ENCODE measurements at regions not wholly inside any gene's neighbourhood (a gene's known extent, or its start where the extent isn't known, plus 50 kb on each side); places are given as distances from the start of the nearest gene placed in this dataset.

DNA sequence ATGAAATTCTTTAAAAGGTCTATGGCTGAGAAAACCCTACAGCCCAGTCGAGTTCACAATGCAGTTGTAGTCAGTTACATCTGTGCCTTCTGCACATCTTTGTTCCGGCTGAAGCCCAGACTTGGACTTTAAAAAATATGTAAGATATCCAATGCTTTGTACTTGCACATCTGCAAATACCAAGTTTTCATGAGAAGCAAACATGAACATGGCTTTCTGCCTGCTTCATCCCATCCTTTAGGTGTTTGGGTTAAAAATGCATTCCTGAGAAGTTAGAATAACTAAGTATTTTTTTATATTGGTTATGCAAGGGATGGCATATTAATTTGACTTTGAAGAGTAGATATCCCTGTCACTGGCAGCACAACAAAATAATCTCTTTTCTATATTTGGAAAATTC lies 528.4 kb downstream of the METTL15 start:
- ChIA-PET POLR2A (no interaction called here), CTCF (no interaction called here)
- intact Hi-C loops (cut with DNase I, micrococcal nuclease): no loop called here
- H3K36me3 Mint-ChIP-seq (ENCODE audit: low read depth): no peaks in the 10 kb centered on the region
- no peak for ATAC-seq
- no peaks in the 10 kb centered on the region for H3K9me3 Mint-ChIP-seq (ENCODE audit: low read depth)
- H3K4me1 Mint-ChIP-seq: no peaks in the 10 kb centered on the region
- no peak overlapping the region for H3K27ac Mint-ChIP-seq
- H3K4me3 Mint-ChIP-seq: no peak overlapping the region
- DNase-seq: no peak
- no peaks in the 10 kb centered on the region for H3K27me3 Mint-ChIP-seq

GRCh38 chr11:28636033-28636432 lies 527.8 kb downstream of the METTL15 start:
- Mint-ChIP-seq H3K4me1 (no peaks in the 10 kb centered on the region), H3K36me3 (ENCODE audit: low read depth) (no peaks in the 10 kb centered on the region), H3K27ac (no peak overlapping the region), H3K27me3 (no peaks in the 10 kb centered on the region), H3K9me3 (ENCODE audit: low read depth) (no peaks in the 10 kb centered on the region), H3K4me3 (no peak overlapping the region)
- no peak for ATAC-seq
- ChIA-PET CTCF (no interaction called here), POLR2A (no interaction called here)
- DNase-seq: no peak
- intact Hi-C loops (cut with DNase I, micrococcal nuclease): no loop called here

DNA sequence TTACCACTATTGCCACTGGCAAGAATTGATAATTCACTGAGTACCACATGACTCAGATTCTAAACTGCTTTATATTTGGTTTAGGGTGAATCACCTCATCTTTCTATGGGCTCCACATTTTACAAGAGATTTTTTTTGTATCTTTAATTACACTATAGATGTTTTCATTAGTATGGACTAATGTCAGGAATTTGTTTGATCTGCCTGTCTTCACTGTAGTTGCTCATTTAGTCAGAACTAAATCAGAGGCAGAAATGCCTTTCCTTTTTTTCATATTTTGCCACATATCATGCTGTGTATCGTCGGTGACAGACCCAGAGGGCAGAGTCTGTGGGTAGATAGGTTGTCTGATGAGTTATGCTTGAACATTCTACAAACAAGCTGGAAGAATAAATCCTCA lies 524.1 kb downstream of the METTL15 start:
- DNase-seq (no peak), ATAC-seq (no peak)
- Mint-ChIP-seq H3K9me3 (ENCODE audit: low read depth) (no peaks in the 10 kb centered on the region), H3K27ac (no peak overlapping the region), H3K36me3 (ENCODE audit: low read depth) (no peaks in the 10 kb centered on the region), H3K4me1 (no peaks in the 10 kb centered on the region), H3K27me3 (no peaks in the 10 kb centered on the region), H3K4me3 (no peak overlapping the region)
- ChIA-PET POLR2A (no interaction called here), CTCF (no interaction called here)
- intact Hi-C loops (cut with DNase I, micrococcal nuclease): no loop called here

GRCh38 chr11:28631148-28631547 lies 523.0 kb downstream of the METTL15 start:
- Mint-ChIP-seq H3K9me3 (ENCODE audit: low read depth) (no peaks in the 10 kb centered on the region), H3K27me3 (no peaks in the 10 kb centered on the region), H3K4me1 (no peaks in the 10 kb centered on the region), H3K27ac (no peak overlapping the region), H3K36me3 (ENCODE audit: low read depth) (no peaks in the 10 kb centered on the region), H3K4me3 (no peak overlapping the region)
- ATAC-seq: no peak
- intact Hi-C loops (cut with DNase I, micrococcal nuclease): no loop called here
- CTCF ChIA-PET: no interaction called here
- POLR2A ChIA-PET: no interaction called here
- DNase-seq: no peak

GRCh38 chr11:28629235-28629634 lies 521.0 kb downstream of the METTL15 start:
- no peak for DNase-seq
- intact Hi-C loops (cut with DNase I, micrococcal nuclease): no loop called here
- ChIA-PET CTCF (no interaction called here), POLR2A (no interaction called here)
- Mint-ChIP-seq H3K27ac (no peak overlapping the region), H3K36me3 (ENCODE audit: low read depth) (no peaks in the 10 kb centered on the region), H3K4me1 (no peaks in the 10 kb centered on the region), H3K9me3 (ENCODE audit: low read depth) (peaks cover 4% of the 10 kb centered on the region), H3K27me3 (no peaks in the 10 kb centered on the region), H3K4me3 (no peak overlapping the region)
- no peak for ATAC-seq

GRCh38 chr11:28628412-28628811 lies 520.2 kb downstream of the METTL15 start:
- Mint-ChIP-seq H3K27ac (no peak overlapping the region), H3K4me3 (no peak overlapping the region), H3K36me3 (ENCODE audit: low read depth) (no peaks in the 10 kb centered on the region), H3K9me3 (ENCODE audit: low read depth) (peaks cover 4% of the 10 kb centered on the region), H3K4me1 (no peaks in the 10 kb centered on the region), H3K27me3 (no peaks in the 10 kb centered on the region)
- ChIA-PET CTCF (no interaction called here), POLR2A (no interaction called here)
- intact Hi-C loops (cut with DNase I, micrococcal nuclease): no loop called here
- DNase-seq (no peak), ATAC-seq (no peak)

DNA sequence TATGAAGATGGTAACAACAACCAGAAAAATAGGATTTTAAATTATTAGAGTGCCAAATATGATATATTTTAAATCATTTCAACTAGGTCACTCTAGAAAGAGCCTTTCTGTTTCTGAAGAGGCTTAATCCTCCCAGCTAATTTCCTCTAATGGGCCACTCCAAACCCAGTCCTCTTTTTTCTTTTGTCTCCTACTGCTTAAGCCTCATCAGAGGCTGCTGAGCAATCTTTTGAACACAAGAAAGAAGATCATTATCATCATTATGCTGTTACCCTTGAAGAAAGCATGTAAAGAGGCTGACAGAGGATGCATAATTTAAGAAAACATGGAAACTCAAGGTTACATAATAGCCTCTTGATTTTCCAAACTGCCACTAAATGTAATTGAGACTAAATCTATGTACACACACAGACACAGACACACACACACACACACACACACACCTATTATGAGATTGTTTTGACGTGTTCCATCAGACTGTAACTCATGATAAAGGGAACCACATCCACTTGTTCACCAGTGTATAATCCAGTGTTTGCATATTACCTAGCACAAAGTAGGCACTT lies 519.6 kb downstream of the METTL15 start:
- no peak for DNase-seq
- Mint-ChIP-seq H3K27me3 (no peaks in the 10 kb centered on the region), H3K4me1 (no peaks in the 10 kb centered on the region), H3K36me3 (ENCODE audit: low read depth) (no peaks in the 10 kb centered on the region), H3K27ac (no peak overlapping the region), H3K4me3 (no peak overlapping the region), H3K9me3 (ENCODE audit: low read depth) (peaks cover 4% of the 10 kb centered on the region)
- ChIA-PET POLR2A (no interaction called here), CTCF (no interaction called here)
- intact Hi-C loops (cut with DNase I, micrococcal nuclease): no loop called here
- no peak for ATAC-seq

- Mint-ChIP-seq H3K27me3 (no peaks in the 10 kb centered on the region), H3K9me3 (ENCODE audit: low read depth) (peaks cover 7% of the 10 kb centered on the region), H3K36me3 (ENCODE audit: low read depth) (no peaks in the 10 kb centered on the region), H3K4me3 (no peak overlapping the region), H3K4me1 (no peaks in the 10 kb centered on the region), H3K27ac (no peak overlapping the region)
- DNase-seq (no peak), ATAC-seq (no peak)
- CTCF ChIA-PET: no interaction called here
- POLR2A ChIA-PET: no interaction called here
- intact Hi-C loops (cut with DNase I, micrococcal nuclease): no loop called here
These were observed 517.3 kb downstream of the METTL15 start for GRCh38 chr11:28625532-28625931.

DNA sequence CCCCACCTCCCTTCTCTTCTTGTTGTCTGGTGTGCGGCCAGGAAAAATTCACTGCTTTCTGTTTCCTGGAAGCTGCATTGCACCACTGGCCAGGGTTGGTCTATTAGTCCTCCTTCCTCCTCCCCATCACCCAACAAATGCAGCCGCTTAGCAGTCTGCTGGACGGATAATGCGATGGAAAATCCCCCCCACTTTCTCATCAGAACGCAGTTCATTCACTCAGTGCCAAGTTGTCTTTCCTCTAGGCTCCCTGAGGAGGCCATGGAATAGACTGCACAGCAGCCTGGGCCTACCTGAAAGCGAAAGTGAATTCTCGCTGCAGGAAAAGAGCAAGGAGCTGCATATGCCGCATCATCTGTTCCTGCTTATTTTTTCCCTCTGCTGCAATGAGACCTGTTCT lies 513.6 kb downstream of the METTL15 start:
- POLR2A ChIA-PET: no interaction called here
- Mint-ChIP-seq H3K27ac (no peak overlapping the region), H3K27me3 (no peaks in the 10 kb centered on the region), H3K4me3 (no peak overlapping the region), H3K4me1 (no peaks in the 10 kb centered on the region), H3K36me3 (ENCODE audit: low read depth) (no peaks in the 10 kb centered on the region), H3K9me3 (ENCODE audit: low read depth) (peaks cover 7% of the 10 kb centered on the region)
- ATAC-seq (no peak), DNase-seq (no peak)
- intact Hi-C loops (cut with DNase I, micrococcal nuclease): no loop called here
- CTCF ChIA-PET: no interaction called here

DNA sequence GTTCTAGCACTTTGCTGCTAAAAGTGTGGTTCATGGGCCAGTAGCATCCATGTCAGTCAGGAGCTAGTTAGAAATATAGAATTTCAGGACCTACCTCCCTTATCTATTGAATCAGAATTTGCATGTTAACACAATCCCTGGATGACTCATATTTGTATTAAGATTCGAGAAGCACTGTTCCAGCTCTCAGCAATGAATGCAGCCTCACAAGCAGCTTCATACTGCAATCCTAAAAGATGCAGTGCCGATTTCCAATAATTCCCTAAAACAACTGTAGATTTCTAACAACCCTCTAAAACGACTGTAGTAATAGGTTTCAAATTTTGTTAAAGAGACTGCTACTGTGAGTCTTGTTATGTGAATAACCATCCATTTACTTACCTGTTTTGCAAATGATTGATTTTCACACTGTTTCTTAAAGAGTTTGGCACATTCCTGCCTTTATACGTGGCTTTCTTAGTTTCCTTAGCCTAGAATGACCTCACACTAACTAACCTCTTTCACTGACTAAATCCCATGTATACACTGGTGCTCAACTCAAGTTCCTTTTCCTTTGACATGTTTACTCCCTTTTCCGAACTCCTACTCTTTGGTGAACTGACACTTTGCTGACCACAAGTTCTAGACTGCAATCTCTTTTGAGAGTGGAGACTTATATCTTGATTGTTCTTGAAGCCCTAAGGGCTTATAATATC lies 511.8 kb downstream of the METTL15 start:
- intact Hi-C loops (cut with DNase I, micrococcal nuclease): no loop called here
- H3K9me3 Mint-ChIP-seq (ENCODE audit: low read depth): peaks cover 4% of the 10 kb centered on the region
- no peak overlapping the region for H3K27ac Mint-ChIP-seq
- H3K36me3 Mint-ChIP-seq (ENCODE audit: low read depth): no peaks in the 10 kb centered on the region
- no peaks in the 10 kb centered on the region for H3K27me3 Mint-ChIP-seq
- DNase-seq (no peak), ATAC-seq (no peak)
- ChIA-PET CTCF (no interaction called here), POLR2A (no interaction called here)
- no peaks in the 10 kb centered on the region for H3K4me1 Mint-ChIP-seq
- no peak overlapping the region for H3K4me3 Mint-ChIP-seq

DNA sequence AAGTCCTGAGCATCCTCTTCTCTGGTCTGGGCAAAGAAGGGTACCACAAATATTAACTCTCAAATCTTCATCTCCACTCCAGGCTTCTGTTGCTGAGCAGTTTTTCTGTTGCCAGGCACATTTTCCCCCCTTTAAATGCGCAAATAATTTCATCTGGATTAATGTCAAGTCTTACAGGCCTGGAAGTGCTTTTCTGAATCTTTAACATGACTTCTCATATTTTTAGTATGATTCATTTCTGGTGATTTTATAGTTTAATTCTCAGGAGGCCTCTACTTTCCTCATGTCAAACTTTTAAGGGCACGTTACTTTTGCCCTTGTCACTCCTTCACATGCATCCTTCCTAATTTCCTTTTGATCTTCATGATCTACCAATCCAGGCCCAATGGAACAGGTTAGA lies 510.2 kb downstream of the METTL15 start:
- POLR2A ChIA-PET: no interaction called here
- CTCF ChIA-PET: no interaction called here
- no peak for DNase-seq
- H3K27me3 Mint-ChIP-seq: no peaks in the 10 kb centered on the region
- H3K4me1 Mint-ChIP-seq: no peaks in the 10 kb centered on the region
- H3K27ac Mint-ChIP-seq: no peak overlapping the region
- H3K9me3 Mint-ChIP-seq (ENCODE audit: low read depth): peaks cover 4% of the 10 kb centered on the region
- intact Hi-C loops (cut with DNase I, micrococcal nuclease): no loop called here
- H3K4me3 Mint-ChIP-seq: no peak overlapping the region
- no peak for ATAC-seq
- H3K36me3 Mint-ChIP-seq (ENCODE audit: low read depth): no peaks in the 10 kb centered on the region

GRCh38 chr11:28616160-28616965 lies 508.2 kb downstream of the METTL15 start:
- H3K4me1 Mint-ChIP-seq: no peaks in the 10 kb centered on the region
- H3K4me3 Mint-ChIP-seq: no peak overlapping the region
- intact Hi-C loops (cut with DNase I, micrococcal nuclease): no loop called here

More at GRCh38 chr11:28616160-28616965, 508.2 kb downstream of the METTL15 start:
- no peak overlapping the region for H3K27ac Mint-ChIP-seq
- H3K9me3 Mint-ChIP-seq (ENCODE audit: low read depth): peaks cover 2% of the 10 kb centered on the region
- ChIA-PET POLR2A (no interaction called here), CTCF (no interaction called here)
- ATAC-seq: no peak
- DNase-seq: no peak
- H3K27me3 Mint-ChIP-seq: no peaks in the 10 kb centered on the region
- no peaks in the 10 kb centered on the region for H3K36me3 Mint-ChIP-seq (ENCODE audit: low read depth)

Data from activated CD4-positive, alpha-beta T cell treated with anti-CD3 and anti-CD28 coated beads for 36 hours (primary cell).